Fibroblast of peridontal ligament (primary cell): ENCODE measurements at regions not wholly inside any gene's neighbourhood (a gene's known extent, or its start where the extent isn't known, plus 50 kb on each side); places are given as distances from the start of the nearest gene placed in this dataset.
"Not testable (repeated sequence)": the region's sequence is repeated elsewhere in the genome, so short reads cannot be mapped to it uniquely, and the experiment has no call there.

ENCODE experiments used
- DNase-seq: peaks from one replicate; pipeline ENCODE4 v3.0.0-alpha.2; 2010; ENCODE audit errors: extremely low read depth

DNA sequence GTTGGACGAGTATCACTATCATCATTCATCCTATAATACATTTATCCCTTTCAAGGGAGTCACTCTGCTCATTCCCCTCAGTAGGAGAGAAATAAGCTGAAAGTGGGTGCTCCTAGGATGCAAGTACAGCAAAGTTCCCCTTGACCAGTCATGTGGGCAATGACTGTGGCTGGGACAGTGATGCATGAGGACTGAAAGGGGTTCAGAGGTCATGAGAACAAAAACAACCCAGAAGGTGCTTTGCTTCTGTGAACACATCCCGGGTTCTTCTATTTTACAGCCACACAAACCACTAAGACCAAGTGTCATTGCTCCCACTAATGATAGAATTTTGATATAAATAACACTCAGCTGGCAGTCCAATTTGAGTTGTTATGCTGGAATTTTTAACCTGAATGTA lies 177.8 kb upstream of the ADCY2 start:
- DNase-seq: no peak

DNA sequence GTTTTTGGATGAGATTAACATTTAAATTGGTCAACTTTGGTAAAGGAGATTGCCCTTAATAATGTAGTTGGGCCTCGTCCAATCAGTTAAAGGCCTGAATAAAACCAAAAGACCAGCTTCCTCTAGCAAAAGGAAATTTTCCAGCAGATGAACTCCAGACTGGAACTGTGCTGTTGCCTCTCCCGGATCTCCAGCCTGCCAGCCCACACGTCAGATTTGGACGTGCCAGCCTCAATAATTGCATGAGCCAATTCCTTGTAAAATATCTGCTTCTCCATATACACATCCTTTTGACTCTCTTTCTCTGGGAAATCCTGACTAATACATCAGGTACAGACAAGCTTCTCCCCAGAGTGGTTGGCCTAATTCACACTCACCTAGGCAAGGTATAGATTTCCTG lies 175.8 kb upstream of the ADCY2 start:
- no peak for DNase-seq

DNA sequence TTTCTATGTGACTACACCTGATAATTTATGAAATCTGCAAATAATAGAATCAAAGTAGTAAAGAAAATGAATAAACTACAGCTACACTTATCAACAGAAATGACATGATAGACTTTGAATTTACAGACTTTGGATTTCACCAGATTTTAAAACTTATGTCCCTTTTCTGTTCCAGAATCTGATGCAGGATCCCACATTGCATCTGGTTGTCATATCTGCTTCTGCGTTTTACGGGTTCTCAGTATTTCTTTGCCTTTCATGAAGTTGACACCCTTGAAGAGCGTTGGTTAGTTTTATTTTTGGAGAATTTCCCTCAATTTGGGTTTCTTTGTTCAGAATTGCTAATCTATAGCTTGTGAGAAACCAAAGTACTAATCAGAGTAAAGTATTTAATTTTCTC lies 174.9 kb upstream of the ADCY2 start:
- DNase-seq: no peak

DNA sequence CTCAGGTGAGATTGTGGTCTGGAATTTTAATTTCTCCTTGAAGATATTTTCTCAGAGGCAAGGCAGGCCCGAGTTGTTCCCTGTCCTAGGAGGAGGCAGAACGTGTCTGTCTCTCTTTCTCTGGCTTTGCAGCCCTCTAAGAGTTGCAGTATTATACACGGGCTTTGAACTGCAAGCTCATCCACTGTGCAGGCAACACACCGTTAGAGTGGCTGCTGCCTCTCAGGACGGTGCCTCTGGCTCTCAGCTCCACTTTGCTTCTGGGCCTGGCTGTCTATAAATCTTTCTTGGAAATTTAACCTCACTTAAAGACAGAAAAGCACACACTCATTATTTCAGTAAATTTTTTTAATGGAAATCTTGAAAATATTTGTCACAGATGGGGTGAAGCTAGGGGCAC lies 170.1 kb upstream of the ADCY2 start:
- DNase-seq: no peak

DNA sequence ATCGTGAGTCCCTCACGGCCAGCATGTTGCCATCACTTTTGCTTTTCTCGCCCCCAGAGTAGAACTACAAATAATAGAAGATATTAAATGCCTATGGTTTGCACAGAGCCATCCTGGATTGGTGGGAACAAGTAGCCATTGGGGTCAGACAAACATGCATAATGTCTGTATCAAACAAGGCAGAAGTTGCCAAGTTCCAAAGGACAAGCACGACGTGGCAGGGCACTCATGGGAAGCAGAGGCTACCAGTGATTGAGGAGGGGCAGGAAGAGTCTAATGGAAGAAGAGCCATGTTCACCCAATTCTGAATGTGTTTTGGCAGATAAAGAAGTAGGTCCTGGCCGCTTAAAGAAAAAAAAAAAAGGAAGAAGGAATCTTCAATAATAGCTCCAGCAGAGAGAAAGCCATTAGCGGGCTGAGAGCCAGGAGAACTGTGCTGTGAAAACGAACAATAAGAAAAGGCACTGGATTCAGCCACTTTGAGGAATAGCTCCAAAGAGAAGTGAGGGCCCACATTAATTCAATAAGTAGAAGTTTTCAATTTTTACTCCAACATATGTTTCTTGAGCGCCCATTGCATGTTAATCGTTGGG lies 153.7 kb upstream of the ADCY2 start:
- DNase-seq: no peak

DNA sequence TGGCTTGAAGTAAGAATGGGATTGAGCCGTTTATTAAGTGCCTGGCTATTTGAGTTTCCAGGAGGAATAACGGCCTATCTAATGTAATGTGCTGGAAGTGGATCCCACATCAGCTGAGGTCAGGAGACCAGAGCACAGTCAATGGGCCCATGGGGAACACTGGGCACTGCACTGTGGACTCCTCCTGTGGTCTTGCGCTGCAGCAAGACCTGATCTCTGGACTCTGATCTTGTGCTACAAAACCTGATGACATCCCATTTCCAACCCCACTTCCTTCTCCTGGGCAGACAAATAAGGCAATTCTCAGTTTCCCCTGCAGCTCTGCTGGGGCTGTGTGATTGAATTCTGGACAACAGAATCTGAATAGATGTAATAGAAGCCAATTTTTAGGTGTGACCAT lies 151.7 kb upstream of the ADCY2 start:
- no peak for DNase-seq

DNA sequence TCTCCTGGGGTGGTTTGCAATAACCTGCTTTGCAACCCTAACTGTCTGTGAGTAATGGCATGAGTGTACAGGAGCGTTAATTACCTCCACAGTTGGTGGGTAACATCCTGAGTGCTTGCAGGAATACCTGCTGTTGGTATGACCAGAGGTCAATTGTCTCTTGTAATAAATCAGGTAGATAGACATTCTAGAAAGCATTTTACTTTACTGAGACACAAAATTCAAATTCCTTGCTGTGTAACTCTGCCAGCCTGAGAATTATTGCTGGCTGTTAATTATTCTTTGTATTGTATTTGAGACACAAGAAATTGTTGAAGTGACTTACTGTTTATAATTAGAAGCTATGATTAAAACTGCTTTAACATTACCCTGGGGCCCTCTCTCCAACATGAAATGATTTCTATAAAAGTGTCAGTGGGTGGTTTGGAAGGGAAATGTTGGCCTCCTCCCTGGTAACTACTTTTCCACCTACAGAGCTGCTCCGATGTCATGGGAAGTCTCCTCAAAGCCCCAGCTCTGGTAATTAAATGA lies 150.8 kb upstream of the ADCY2 start:
- no peak for DNase-seq

DNA sequence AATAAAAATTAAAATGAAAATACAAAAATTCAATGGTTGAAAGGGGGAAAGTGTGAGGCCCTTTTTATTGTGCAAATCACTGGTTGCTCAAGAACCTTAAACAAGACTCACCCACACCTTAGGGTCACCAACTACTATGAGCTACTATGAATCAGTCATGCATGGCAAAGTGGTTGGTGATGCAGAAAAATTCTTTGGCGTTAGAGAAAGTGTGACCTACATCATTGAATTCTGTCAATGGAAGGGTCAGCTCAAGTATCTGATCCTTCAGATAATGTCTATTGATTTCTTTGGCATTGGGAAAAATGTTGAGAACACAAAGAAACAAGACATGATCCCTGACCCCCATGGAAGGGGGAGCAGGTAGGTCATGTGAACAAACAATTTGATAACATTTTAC lies 149.7 kb upstream of the ADCY2 start:
- DNase-seq: no peak

DNA sequence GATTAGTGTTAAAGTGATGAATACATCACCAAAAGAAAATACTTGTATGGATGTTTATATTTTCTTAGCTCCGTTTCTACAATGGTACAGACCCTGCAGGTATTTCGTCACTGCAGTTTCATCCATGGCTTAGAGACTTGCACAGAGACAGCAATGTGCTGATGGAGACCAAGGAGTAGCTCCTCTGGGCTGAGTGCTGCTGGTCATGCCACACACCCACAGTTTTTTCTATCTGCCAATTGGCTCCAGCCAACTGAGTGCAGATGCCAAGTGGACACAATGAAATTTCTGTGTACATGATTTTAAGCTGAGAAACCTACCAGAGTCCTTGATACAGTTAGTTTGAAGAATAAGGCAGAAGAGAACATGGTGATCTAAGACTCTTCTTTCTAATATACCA lies 145.9 kb upstream of the ADCY2 start:
- DNase-seq: no peak

DNA sequence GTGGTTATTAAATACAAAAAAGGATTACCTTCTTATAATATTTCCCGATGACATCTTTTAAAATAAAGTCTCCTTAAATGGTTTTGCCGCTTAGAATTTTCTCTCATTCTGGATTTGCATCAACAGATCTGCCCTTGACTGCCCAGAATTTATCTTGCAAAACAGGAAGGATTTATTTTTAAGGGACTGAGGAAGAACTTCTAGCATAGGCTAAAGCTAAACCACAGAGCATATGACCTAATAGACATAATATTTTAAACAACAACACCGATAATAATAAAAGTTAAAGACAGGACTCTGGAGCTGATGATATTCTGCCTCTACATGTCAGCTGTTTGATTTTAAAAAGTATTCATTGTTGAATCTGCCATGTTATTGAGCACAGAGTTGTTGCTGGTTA lies 145.3 kb upstream of the ADCY2 start:
- no peak for DNase-seq

DNA sequence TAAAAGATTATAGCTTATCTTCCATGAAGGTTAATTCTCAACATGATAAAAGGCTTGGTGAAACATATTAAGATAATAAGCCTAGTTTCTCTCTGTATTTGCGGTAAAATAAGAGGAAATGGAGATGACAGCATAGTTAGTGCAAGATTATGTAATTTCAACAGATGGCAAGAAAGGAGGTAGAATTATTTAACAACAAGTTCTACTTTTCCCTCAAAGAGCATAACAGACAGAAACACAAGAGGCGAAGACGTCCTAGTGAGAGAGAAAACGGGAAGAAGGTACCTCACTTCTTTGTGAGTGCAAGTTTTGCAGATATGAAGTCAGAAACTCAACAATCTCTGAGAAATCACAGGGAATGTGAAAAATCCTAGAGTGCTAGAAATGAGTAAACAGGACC lies 144.8 kb upstream of the ADCY2 start:
- DNase-seq: no peak

DNA sequence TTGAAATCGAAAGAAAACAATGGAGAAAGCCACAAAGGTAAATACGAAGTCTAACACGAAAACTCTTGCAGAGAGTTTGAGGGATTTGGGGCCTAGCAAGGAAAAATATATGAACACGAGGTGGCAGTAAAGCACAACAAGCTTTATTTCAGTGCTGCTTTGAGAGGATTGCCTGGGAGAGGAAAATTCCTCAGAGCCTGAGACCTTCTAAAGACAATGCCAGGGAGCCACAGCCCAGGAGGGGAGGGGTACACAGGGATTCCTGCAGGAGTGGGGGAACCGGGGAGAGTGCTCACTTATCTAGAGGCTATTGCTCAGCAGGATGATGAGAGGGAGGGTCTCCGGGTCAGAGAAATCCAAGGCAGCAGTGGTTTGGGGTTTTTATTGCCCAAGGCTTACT lies 134.9 kb upstream of the ADCY2 start:
- DNase-seq: peak; percentile 70

DNA sequence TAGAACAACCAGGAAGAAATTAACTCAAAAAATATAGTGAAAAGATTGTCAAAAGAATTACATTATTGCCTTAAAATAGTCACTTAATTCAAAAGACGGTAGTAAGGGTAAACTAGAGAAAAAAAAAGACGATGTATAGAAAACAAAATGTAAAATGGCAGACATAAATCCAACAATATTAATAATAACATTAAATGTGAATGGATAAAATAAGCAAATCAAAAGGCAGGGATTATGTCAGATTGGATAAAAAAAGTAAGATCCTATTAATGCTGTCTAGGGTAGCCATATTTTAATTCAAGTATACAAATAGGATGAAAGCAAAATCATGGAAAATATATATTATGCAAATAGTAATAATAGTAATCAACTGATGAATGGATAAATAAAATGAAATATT lies 134.0 kb upstream of the ADCY2 start:
- no peak for DNase-seq

DNA sequence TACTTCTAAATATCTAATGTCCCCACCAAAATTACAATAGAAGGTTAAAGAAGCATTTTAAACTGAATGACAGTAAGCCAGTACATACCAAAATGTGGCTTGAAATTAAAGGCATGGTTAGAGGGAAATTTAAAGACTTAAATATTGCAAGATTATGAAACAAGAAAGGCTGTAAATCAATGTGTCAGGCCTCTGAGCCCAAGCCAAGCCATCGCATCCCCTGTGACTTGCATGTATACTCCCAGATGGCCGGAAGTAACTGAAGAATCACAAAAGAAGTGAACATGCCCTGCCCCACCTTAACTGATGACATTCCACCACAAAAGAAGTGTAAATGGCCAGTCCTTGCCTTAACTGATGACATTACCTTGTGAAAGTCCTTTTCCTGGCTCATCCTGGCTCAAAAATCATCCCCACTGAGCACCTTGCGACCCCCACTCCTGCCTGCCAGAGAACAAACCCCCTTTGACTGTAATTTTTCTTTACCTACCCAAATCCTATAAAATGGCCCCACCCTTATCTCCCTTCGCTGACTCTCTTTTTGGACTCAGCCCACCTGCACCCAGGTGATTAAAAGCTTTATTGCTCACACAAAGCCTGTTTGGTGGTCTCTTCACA lies 132.4 kb upstream of the ADCY2 start:
- DNase-seq: not testable (repeated sequence)

DNA sequence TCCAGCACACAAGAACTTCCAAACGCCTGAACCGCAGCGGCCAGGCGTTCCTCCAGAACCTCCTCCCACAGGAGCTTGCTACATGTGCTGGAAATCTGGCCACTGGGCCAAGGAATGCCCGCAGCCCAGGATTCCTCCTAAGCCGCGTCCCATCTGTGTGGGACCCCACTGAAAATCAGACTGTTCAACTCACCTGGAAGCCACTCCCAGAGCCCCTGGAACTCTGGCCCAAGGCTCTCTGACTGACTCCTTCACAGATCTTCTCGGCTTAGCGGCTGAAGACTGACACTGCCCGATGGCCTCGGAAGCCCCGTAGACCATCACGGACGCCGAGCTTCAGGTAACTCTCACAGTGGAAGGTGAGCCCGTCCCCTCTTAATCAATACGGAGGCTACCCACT lies 130.2 kb upstream of the ADCY2 start:
- DNase-seq: not testable (repeated sequence)

DNA sequence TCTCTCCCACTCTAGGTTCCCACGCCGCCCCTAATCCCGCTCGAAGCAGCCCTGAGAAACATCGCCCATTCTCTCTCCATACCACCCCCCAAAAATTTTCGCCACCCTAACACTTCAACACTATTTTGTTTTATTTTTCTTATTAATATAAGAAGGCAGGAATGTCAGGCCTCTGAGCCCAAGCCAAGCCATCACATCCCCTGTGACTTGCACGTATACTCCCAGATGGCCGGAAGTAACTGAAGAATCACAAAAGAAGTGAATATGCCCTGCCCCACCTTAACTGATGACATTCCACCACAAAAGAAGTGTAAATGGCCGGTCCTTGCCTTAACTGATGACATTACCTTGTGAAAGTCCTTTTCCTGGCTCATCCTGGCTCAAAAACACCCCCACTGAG lies 127.2 kb upstream of the ADCY2 start:
- not testable (repeated sequence) for DNase-seq

DNA sequence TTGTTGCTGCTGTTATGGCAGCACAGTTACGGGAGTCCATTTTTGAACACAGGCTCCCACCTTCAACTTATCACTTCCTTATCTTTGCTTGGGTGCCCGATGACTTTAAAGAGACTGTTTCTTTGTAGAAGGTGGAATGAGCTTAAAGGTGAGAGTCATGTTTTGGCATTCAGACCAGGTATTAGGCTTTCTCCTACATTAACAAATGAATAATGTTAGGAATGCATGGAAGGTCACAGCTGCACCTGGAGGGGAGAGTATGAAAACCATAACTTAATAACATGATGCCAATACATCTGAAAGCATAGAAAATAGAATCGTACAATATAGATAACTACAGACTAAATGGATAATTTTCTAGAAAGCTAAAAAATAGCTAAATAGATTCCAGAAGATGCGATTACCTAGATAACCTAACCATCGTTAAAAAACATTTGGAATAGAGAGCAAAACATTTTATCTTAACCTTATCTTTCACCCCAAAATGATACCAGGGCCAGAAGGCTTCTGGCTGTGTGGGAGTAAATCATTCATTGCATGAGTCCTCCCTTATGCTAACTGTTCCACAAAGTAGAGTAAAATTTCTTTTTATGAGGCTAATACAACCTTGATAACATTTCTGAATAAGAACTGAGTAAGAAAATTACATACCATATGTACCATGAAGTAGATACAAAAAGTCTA lies 126.2 kb upstream of the ADCY2 start:
- DNase-seq: no peak

DNA sequence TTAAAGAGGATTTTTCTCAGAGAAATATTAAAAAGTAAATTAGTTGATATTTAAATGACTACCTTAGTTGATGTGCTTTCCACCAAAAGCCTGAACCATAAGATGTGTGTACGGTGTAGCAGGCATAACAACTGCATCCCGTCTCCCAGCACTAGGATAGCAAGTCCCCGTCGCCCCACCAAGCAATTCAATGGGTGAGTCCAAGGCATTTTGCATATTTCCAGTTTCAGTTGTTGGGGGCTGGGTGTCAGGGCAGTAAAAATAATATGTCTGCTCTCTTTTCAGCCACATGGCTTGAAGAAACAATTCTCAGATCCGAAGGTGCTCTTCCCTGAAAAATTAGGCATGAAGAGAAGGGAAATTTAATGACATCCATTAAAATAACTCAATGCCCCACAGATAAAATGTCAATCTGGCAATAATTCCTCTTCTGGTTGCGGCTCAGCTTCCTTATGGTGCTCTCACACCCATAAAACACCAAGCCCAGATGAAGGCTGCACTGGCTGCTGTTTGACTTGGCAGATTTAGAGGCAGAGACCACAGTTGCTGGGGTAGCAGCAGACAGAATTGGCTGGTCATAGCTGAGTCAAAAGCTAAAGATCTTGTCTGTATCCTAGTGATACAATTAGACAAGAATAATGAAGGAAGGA lies 124.4 kb upstream of the ADCY2 start:
- DNase-seq: no peak

DNA sequence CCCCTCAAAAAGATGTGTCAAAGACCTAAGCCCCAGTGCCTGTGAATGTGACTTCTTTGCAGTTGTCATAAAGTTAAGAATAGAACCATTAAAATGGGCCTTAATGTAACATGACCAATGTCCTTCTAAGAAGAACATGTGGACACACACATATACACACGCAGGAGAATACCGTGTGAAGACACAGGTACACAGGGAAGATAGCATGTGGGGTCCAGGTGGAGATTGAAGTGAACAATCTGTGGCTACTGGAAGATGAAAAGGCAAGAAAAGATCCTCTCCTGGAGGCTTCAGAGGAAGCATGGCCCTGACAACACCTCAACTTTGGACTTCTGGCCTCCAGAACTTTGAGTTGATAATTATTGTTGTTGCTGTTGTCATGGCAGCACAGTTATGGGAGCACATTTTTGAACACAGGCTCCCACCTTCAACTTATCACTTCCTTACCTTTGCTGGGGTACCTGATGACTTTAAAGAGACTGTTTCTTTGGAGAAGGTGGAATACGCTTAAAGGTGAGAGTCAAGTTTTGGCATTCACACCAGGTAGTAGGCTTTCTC lies 123.5 kb upstream of the ADCY2 start:
- no peak for DNase-seq

DNA sequence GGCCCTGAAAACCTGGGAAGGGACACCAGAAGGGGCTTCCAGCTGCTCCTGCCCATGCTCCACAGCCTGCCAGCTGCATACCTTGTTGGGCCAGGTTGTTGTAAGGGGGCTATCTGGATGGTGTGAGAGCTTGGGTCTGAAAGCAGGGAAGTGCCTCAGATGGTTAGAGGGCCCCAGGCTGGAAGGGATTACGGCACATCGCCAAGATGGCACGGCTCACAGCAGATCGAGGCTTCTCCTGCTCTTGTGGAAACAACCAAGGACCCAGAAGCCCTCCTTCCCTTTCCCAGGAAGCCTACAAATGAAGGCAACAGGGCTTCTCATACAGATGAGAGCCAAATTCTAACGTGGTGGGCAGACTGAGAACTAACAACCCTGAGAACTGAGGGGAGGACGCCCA lies 121.7 kb upstream of the ADCY2 start:
- DNase-seq: no peak

DNA sequence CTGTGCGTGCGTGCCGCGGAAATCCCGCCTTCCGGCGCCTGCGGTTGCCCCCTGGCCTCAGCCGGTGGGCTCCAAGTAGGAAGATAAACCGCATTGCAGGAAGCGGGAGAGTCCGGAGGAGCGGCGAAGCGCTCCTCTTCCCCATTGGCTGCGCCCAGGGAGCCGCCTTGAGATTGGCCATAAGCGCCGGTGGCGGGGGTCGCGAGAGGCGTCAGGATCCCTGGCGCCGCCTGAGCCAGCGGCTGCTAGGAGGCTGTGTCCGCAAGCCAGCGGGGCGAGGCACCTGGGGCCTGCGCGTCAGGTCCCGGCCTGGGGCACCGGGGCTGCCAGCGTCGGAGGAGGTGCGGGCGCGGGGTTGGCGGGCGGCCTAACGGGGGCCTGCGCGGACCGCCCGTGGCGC lies 106.3 kb upstream of the ADCY2 start:
- DNase-seq: not testable (repeated sequence)

DNA sequence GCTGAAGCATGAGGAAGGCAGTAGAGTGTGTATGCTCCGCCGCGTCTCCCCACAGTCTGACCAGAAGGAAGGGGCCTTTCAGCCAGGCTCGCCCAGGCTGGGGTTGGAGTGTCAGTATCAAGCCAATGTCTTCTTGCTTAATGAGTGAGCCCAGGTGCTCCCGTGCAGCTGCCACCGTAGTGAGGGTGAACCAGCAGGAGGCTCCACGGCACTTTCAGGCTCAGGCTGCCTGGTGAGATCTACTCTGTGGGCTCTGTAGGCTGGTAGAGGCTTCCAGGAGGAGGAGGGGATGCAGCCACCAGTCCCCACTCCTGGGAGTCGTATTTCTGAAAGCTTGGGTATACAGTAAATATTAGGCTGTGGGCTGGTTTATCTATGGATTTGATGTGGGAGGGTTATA lies 98.1 kb upstream of the ADCY2 start:
- DNase-seq: not testable (repeated sequence)
